ENCODE measurements at regions not wholly inside any gene's neighbourhood (a gene's known extent, or its start where the extent isn't known, plus 50 kb on each side); places are given as distances from the start of the nearest gene placed in this dataset.

DNA sequence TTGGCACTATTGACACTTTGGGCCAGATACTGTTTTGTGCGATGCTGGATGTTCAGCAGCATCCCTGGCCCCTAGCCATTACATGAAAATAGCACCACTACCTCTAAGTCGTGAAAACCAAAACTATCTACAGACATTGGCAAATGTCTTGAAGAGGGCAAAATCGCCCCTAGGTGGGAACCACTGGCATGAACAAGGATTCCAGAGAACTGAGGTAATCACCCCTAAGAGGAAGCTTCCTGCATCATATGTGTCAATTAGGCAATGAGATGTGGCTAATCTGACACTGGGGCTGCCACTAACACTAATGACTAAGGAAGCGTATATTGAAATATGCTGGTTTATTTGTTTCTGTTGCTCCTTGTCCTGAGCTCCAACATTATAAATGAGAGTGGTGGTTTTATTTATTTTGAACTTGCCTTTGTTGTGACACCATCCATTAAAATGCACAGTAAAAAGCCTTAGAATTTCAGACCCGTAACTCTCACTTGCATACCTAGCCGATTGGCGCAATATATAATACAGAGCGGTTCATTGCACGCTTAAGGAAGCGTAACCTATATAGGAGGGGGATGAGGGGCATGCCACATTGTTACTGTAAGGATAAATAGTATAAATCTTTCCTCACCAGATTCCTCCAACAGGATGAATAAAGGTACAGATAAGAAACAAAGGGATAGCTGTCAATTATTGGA lies 299.8 kb upstream of the CNTN4 start:
- TF ChIP-seq, protein P1, sequence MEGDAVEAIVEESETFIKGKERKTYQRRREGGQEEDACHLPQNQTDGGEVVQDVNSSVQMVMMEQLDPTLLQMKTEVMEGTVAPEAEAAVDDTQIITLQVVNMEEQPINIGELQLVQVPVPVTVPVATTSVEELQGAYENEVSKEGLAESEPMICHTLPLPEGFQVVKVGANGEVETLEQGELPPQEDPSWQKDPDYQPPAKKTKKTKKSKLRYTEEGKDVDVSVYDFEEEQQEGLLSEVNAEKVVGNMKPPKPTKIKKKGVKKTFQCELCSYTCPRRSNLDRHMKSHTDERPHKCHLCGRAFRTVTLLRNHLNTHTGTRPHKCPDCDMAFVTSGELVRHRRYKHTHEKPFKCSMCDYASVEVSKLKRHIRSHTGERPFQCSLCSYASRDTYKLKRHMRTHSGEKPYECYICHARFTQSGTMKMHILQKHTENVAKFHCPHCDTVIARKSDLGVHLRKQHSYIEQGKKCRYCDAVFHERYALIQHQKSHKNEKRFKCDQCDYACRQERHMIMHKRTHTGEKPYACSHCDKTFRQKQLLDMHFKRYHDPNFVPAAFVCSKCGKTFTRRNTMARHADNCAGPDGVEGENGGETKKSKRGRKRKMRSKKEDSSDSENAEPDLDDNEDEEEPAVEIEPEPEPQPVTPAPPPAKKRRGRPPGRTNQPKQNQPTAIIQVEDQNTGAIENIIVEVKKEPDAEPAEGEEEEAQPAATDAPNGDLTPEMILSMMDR (IDR thresholded peaks at IDR 0.05; ENCODE audit: low read depth, low read length), result no peak
- TF ChIP-seq, protein P2, sequence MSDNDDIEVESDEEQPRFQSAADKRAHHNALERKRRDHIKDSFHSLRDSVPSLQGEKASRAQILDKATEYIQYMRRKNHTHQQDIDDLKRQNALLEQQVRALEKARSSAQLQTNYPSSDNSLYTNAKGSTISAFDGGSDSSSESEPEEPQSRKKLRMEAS (IDR thresholded peaks at IDR 0.05; ENCODE audit: low read depth, low read length), result no peak
- TF ChIP-seq POLR2A (IDR thresholded peaks at IDR 0.05; ENCODE audit: extremely low read depth, insufficient read length), result no peak
- TF ChIP-seq MYC (IDR thresholded peaks at IDR 0.05; ENCODE audit: low read depth, low read length), result no peak
